H1 (cell line): ENCODE measurements at regions not wholly inside any gene's neighbourhood (a gene's known extent, or its start where the extent isn't known, plus 50 kb on each side); places are given as distances from the start of the nearest gene placed in this dataset.

Experiments
- CTCF ChIA-PET: fragments of 300-600 bp; sonication (Branson Sonifier 250); formaldehyde crosslinking; loops from one replicate; lab custom pipeline; 2021; ENCODE audit not compliant: partially characterized antibody; lab: Charles Lee
- POLR2A ChIA-PET: fragments of 300-600 bp; sonication (Branson Sonifier 250); formaldehyde crosslinking; loops from one replicate; lab custom pipeline; 2021; ENCODE audit warnings: inconsistent platforms; ENCODE audit not compliant: partially characterized antibody; lab: Charles Lee
- DNase-seq, 2 experiments: peaks; one replicate each; pipeline versions ENCODE4 v3.0.0 to v3.0.0-alpha.2; 2010 to 2022; ENCODE audit warnings: low spot score in 2 of 2, low read depth in 1 of 2, mixed read lengths in 1 of 2
- FAIRE-seq: peaks from 2 replicates; lab custom pipeline; 2011; peaks lifted over from hg19 to GRCh38; lab: Jason Lieb, UNC
- H2AFZ ChIP-seq: 2 replicates; pipeline ENCODE4 v1.8.1; 2012; ENCODE audit warnings: low read length, inconsistent platforms
- H2AK5ac ChIP-seq: 2 replicates; pipeline ENCODE4 v1.6.1; 2013; ENCODE audit warnings: low read depth, low read length
- H2BK120ac ChIP-seq: replicated peaks from 2 replicates; pipeline ENCODE3; 2013; ENCODE audit warnings: low read depth, low read length, inconsistent platforms
- H2BK12ac ChIP-seq: 2 replicates; pipeline ENCODE4 v1.6.1; 2013; ENCODE audit warnings: low read depth, low read length
- H2BK15ac ChIP-seq: 2 replicates; pipeline ENCODE4 v1.6.1; 2013; ENCODE audit warnings: low read length
- H2BK20ac ChIP-seq: 2 replicates; pipeline ENCODE4 v1.6.1; 2013; ENCODE audit warnings: low read length
- H2BK5ac ChIP-seq: 2 replicates; pipeline ENCODE4 v1.6.1; 2013; ENCODE audit warnings: low read depth, low read length
- H3K14ac ChIP-seq: 2 replicates; pipeline ENCODE4 v1.6.1; 2013; ENCODE audit warnings: inconsistent platforms; ENCODE audit not compliant: insufficient read length
- H3K18ac ChIP-seq: 2 replicates; pipeline ENCODE4 v1.6.1; 2013; ENCODE audit warnings: low read length; ENCODE audit errors: extremely low read depth
- H3K23ac ChIP-seq: 2 replicates; pipeline ENCODE4 v1.6.1; 2013; ENCODE audit warnings: inconsistent platforms; ENCODE audit not compliant: insufficient read length
- H3K23me2 ChIP-seq: 2 replicates; pipeline ENCODE4 v1.6.1; 2013; ENCODE audit warnings: low read depth, low read length
- H3K27ac ChIP-seq: 2 replicates; pipeline ENCODE4 v1.6.1; 2011; ENCODE audit warnings: low read depth, low read length, inconsistent platforms
- H3K27me3 ChIP-seq, 4 experiments: replicated peaks in 1 of 4; 1 replicate in 1 of 4; 2 replicates in 3 of 4; pipeline versions ENCODE4 v1.6.1 to v1.8.1; 2011 to 2013; ENCODE audit warnings: low read length in 3 of 4, mild to moderate bottlenecking in 3 of 4, inconsistent platforms in 2 of 4, mixed read lengths in 2 of 4, moderate library complexity in 1 of 4; ENCODE audit not compliant: control insufficient read depth in 3 of 4, insufficient read depth in 3 of 4; ENCODE audit errors: extremely low read depth in 1 of 4
- H3K36me3 ChIP-seq, 4 experiments: 2 replicates each; pipeline versions ENCODE4 v1.6.1 to v1.8.1; 2011 to 2013; ENCODE audit warnings: mild to moderate bottlenecking in 4 of 4, low read length in 3 of 4, moderate library complexity in 2 of 4, control low read depth in 1 of 4, inconsistent platforms in 1 of 4; ENCODE audit not compliant: insufficient read depth in 4 of 4, control insufficient read depth in 2 of 4
- H3K4ac ChIP-seq: replicated peaks from 2 replicates; pipeline ENCODE3; 2013; ENCODE audit warnings: low read length, low read depth, mixed read lengths, inconsistent platforms; ENCODE audit not compliant: insufficient read length
- H3K4me1 ChIP-seq, 4 experiments: replicated peaks in 1 of 4; 1 replicate in 1 of 4; 2 replicates in 3 of 4; pipeline versions ENCODE4 v1.6.1 to v1.8.1; 2011 to 2013; ENCODE audit warnings: low read length in 3 of 4, inconsistent platforms in 2 of 4, mixed read lengths in 1 of 4; ENCODE audit not compliant: insufficient read depth in 4 of 4, control insufficient read depth in 3 of 4
- H3K4me2 ChIP-seq, 2 experiments: 2 replicates each; pipeline versions ENCODE4 v1.6.1 to v1.8.1; 2011 to 2013; ENCODE audit warnings: low read depth in 2 of 2, low read length in 2 of 2, control low read depth in 1 of 2, inconsistent platforms in 1 of 2, mild to moderate bottlenecking in 1 of 2; ENCODE audit not compliant: insufficient read depth in 1 of 2
- H3K4me3 ChIP-seq, 4 experiments: fragments of 200-600, 300-600 bp in 1 of 4; sonication (generic), shearing (Covaris generic), sonication (Bioruptor Twin) in 1 of 4; 2 replicates each; pipeline versions ENCODE4 v1.5.1 to v1.8.1; 2011 to 2016; ENCODE audit warnings: low read length in 4 of 4, low read depth in 3 of 4, control low read depth in 2 of 4, inconsistent platforms in 2 of 4, mild to moderate bottlenecking in 2 of 4, mixed read lengths in 1 of 4, moderate library complexity in 1 of 4; ENCODE audit not compliant: insufficient read depth in 2 of 4; ENCODE audit errors: extremely low read depth in 1 of 4
- H3K56ac ChIP-seq: replicated peaks from 2 replicates; pipeline ENCODE3; 2013; ENCODE audit warnings: low read depth, mild to moderate bottlenecking, mixed read lengths, low read length, inconsistent platforms; ENCODE audit not compliant: insufficient read length
- H3K79me1 ChIP-seq: 2 replicates; pipeline ENCODE4 v1.6.1; 2013; ENCODE audit warnings: low read depth, low read length, control low read depth
- H3K79me2 ChIP-seq, 2 experiments: 2 replicates each; pipeline versions ENCODE4 v1.6.1 to v1.8.1; 2012 to 2013; ENCODE audit warnings: low read length in 2 of 2, mild to moderate bottlenecking in 2 of 2, inconsistent platforms in 1 of 2; ENCODE audit not compliant: insufficient read depth in 2 of 2, control insufficient read depth in 1 of 2
- H3K9ac ChIP-seq, 4 experiments: replicated peaks in 1 of 4; 1 replicate in 1 of 4; 2 replicates in 3 of 4; pipeline versions ENCODE4 v1.6.1 to v1.8.1; 2011 to 2013; ENCODE audit warnings: low read depth in 3 of 4, low read length in 3 of 4, control low read depth in 2 of 4, mild to moderate bottlenecking in 2 of 4, moderate library complexity in 2 of 4, inconsistent platforms in 1 of 4; ENCODE audit errors: extremely low read depth in 1 of 4
- H3K9me3 ChIP-seq, 2 experiments: 2 replicates each; pipeline versions ENCODE4 v1.6.1 to v1.8.1; 2012 to 2013; ENCODE audit warnings: mild to moderate bottlenecking in 2 of 2, moderate library complexity in 2 of 2, control low read depth in 1 of 2, inconsistent platforms in 1 of 2, low read depth in 1 of 2, low read length in 1 of 2, mixed read lengths in 1 of 2; ENCODE audit not compliant: insufficient read depth in 2 of 2
- H4K20me1 ChIP-seq, 2 experiments: replicated peaks in 1 of 2; 2 replicates each; pipeline versions ENCODE3 to v1.8.1; 2011 to 2013; ENCODE audit warnings: inconsistent platforms in 2 of 2, low read length in 2 of 2, mild to moderate bottlenecking in 1 of 2; ENCODE audit not compliant: insufficient read depth in 2 of 2, control insufficient read depth in 1 of 2
- H4K5ac ChIP-seq: 2 replicates; pipeline ENCODE4 v1.6.1; 2013; ENCODE audit warnings: low read length, low read depth, mixed read lengths, inconsistent platforms; ENCODE audit not compliant: insufficient read length
- H4K8ac ChIP-seq: 2 replicates; pipeline ENCODE4 v1.8.0; 2013; ENCODE audit warnings: mild to moderate bottlenecking, moderate library complexity, low read length, inconsistent platforms; ENCODE audit not compliant: insufficient read depth; ENCODE audit errors: extremely low read depth
- H4K91ac ChIP-seq: replicated peaks from 2 replicates; pipeline ENCODE3; 2013; ENCODE audit warnings: low read length, mixed read lengths, inconsistent platforms; ENCODE audit not compliant: insufficient read length
- CBX8 ChIP-seq: fragments of 300-800, 300-1000 bp; sonication (generic); IDR thresholded peaks from 2 replicates; pipeline ENCODE4 v1.7.1; 2016; ENCODE audit warnings: low read depth, low read length, borderline replicate concordance
- CHD2 ChIP-seq: IDR thresholded peaks from 2 replicates; pipeline ENCODE4 v1.6.1; 2012; ENCODE audit warnings: low read length, improper control_type of control experiment
- JUN ChIP-seq: IDR thresholded peaks from 2 replicates; pipeline ENCODE4 v1.6.1; 2011; ENCODE audit warnings: low read depth, mild to moderate bottlenecking, improper control_type of control experiment, low read length
- KDM4A ChIP-seq: IDR thresholded peaks from one replicate; pipeline ENCODE4 v1.7.1; 2012; ENCODE audit warnings: low read depth, mild to moderate bottlenecking, moderate library complexity, low read length, inconsistent platforms; ENCODE audit not compliant: severe bottlenecking
- NANOG ChIP-seq: IDR thresholded peaks from 2 replicates; pipeline ENCODE4 v1.6.1; 2011; ENCODE audit warnings: low read length, low read depth, mild to moderate bottlenecking, inconsistent platforms; ENCODE audit not compliant: insufficient read depth, poor library complexity, severe bottlenecking
- POU5F1 ChIP-seq: IDR thresholded peaks from 2 replicates; pipeline ENCODE4 v1.6.1; 2011; ENCODE audit warnings: low read depth, mild to moderate bottlenecking, low read length, moderate library complexity
- RFX5 ChIP-seq: IDR thresholded peaks from 2 replicates; pipeline ENCODE4 v1.6.1; 2011; ENCODE audit warnings: low read depth, low read length, improper control_type of control experiment, borderline replicate concordance
- SAP30 ChIP-seq: fragments of 300-600 bp; sonication (generic); IDR thresholded peaks from 2 replicates; pipeline ENCODE4 v1.7.1; 2012; ENCODE audit warnings: low read length, moderate library complexity, mild to moderate bottlenecking, inconsistent platforms; ENCODE audit not compliant: insufficient read depth, insufficient replicate concordance
- WGBS, 2 experiments: shearing (Covaris generic) in 1 of 2; methylation state at CpG; one replicate each; pipeline versions ENCODE4 v1.1.6 to v1.1.7; 2013 to 2015; ENCODE audit warnings: low lambda C conversion rate in 2 of 2, mixed read lengths in 2 of 2, inconsistent platforms in 1 of 2, low coverage in 1 of 2, missing lambda C conversion rate in 1 of 2; ENCODE audit not compliant: insufficient replicate concordance in 2 of 2, insufficient coverage in 1 of 2, insufficient read length in 1 of 2; ENCODE audit errors: extremely low coverage in 1 of 2, missing lambda C conversion rate in 1 of 2; 5-methylcytosine and 5-hydroxymethylcytosine counted together

DNA sequence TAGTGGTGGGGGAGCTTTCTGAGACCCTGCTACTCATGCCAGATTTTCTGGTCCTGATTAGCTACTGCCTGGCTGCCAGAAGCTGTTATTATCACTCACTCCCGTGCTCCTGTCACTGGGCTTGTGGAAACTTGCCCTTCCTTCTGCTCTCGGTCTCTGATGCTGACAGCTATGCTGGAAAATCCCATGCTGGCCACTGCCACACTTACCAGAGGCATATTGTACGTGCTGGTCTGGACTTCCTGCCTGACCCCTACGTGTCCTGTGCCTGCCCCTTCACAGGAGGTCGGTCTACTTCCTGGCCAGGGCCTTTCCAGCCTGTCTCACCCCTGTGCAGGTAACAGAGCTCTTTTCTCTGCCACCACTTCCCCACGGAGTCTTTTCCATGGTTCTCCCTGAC lies 149.4 kb upstream of the PLEKHG7 start:
- TF ChIP-seq POU5F1 = no peak
- no peak for TF ChIP-seq CHD2
- TF ChIP-seq KDM4A = no peak
- TF ChIP-seq RFX5 = no peak
- TF ChIP-seq CBX8 = no peak
- TF ChIP-seq SAP30 = no peak
- no peak for TF ChIP-seq JUN
- TF ChIP-seq NANOG = no peak
- no peak overlapping the region for H2BK20ac ChIP-seq
- no peak overlapping the region for H3K27ac ChIP-seq
- no peak overlapping the region for H3K9ac ChIP-seq
- H2AFZ ChIP-seq = peak overlapping the region; percentile 76; the same call in 1 of the 2 replicates
- no peak overlapping the region for H4K91ac ChIP-seq
- no peaks in the 10 kb centered on the region for H3K9me3 ChIP-seq
- H3K14ac ChIP-seq = no peak overlapping the region
- no peak overlapping the region for H3K56ac ChIP-seq
- no peak overlapping the region for H3K23ac ChIP-seq
- H4K8ac ChIP-seq = no peak overlapping the region
- ChIA-PET POLR2A (interaction anchor here (1.4 kb wide), 1 partner anchor 408 kb away, joined by 3 read pairs; the partner anchor contains the start of gene BTG1), CTCF (interaction anchor here (0.7 to 0.9 kb wide), 2 partner anchors 98 to 146 kb away, joined by 3 read pairs; no protein-coding TSS in a partner anchor)
- 90% methylated on average over 6 of the region's 6 CpGs; no CpG with 5 or more reads in 1 of the 2 experiments for WGBS, 2 experiments
- no peak overlapping the region for H2BK120ac ChIP-seq
- no peaks in the 10 kb centered on the region for H3K27me3 ChIP-seq
- H3K4me1 ChIP-seq = peaks cover 0 to 5% (median 0%) of the 10 kb centered on the region in 4 experiments; a peak in 1 of 7 replicates
- no peak overlapping the region for H3K4me2 ChIP-seq
- no peak overlapping the region for H2BK15ac ChIP-seq
- FAIRE-seq = no peak
- no peaks in the 10 kb centered on the region for H4K20me1 ChIP-seq
- H2BK5ac ChIP-seq = no peak overlapping the region
- no peak overlapping the region for H2BK12ac ChIP-seq
- no peak overlapping the region for H3K4me3 ChIP-seq
- no peak for DNase-seq
- no peaks in the 10 kb centered on the region for H3K79me1 ChIP-seq
- H3K36me3 ChIP-seq = no peaks in the 10 kb centered on the region
- H3K4ac ChIP-seq = no peak overlapping the region
- H2AK5ac ChIP-seq = no peak overlapping the region
- H3K79me2 ChIP-seq = no peaks in the 10 kb centered on the region
- no peaks in the 10 kb centered on the region; the same call in 1 of the 2 replicates for H3K23me2 ChIP-seq
- H3K18ac ChIP-seq = no peak overlapping the region
- H4K5ac ChIP-seq = no peak overlapping the region
